Neural progenitor cell (in vitro differentiated cells): ENCODE measurements at regions not wholly inside any gene's neighbourhood (a gene's known extent, or its start where the extent isn't known, plus 50 kb on each side); places are given as distances from the start of the nearest gene placed in this dataset.

Experiments used
- DNase-seq: peaks from one replicate; pipeline ENCODE4 v3.0.0-alpha.2; 2016; ENCODE audit warnings: low spot score
- H2AFZ ChIP-seq: fragments of 200-600 bp; sonication (generic); replicated peaks from 2 replicates; pipeline ENCODE4 v1.6.1; 2016; ENCODE audit warnings: antibody characterized with exemption
- H3F3A ChIP-seq: fragments of 200-600 bp; sonication (generic); 2 replicates; pipeline ENCODE4 v1.6.1; 2016; ENCODE audit warnings: antibody characterized with exemption, low read depth
- H3K27ac ChIP-seq: fragments of 200-600 bp; sonication (generic); 2 replicates; pipeline ENCODE4 v1.5.1; 2016; ENCODE audit warnings: mild to moderate bottlenecking
- H3K27me3 ChIP-seq: fragments of 200-600 bp; sonication (generic); 2 replicates; pipeline ENCODE4 v1.6.1; 2016; ENCODE audit warnings: mild to moderate bottlenecking, moderate library complexity
- H3K36me3 ChIP-seq: fragments of 200-600 bp; sonication (generic); 2 replicates; pipeline ENCODE4 v1.5.1; 2016
- H3K4me1 ChIP-seq: fragments of 200-600 bp; sonication (generic); 2 replicates; pipeline ENCODE4 v1.6.1; 2016; ENCODE audit warnings: mixed run types
- H3K4me2 ChIP-seq: fragments of 200-600 bp; sonication (generic); 2 replicates; pipeline ENCODE4 v1.6.1; 2016
- H3K4me3 ChIP-seq: fragments of 200-600 bp; sonication (generic); 2 replicates; pipeline ENCODE4 v1.5.1; 2016
- H3K79me2 ChIP-seq: fragments of 200-600 bp; sonication (generic); 2 replicates; pipeline ENCODE4 v1.6.1; 2016; ENCODE audit warnings: low read depth
- H3K9ac ChIP-seq: fragments of 200-600 bp; sonication (generic); 2 replicates; pipeline ENCODE4 v1.6.1; 2016
- H3K9me3 ChIP-seq: fragments of 200-600 bp; sonication (generic); 2 replicates; pipeline ENCODE4 v1.5.1; 2016; ENCODE audit warnings: low read depth
- H4K20me1 ChIP-seq: fragments of 200-600 bp; sonication (generic); 2 replicates; pipeline ENCODE4 v1.6.1; 2016; ENCODE audit warnings: low read depth
- H3K27ac Mint-ChIP-seq: 3 replicates; pipeline ENCODE4 v1.8.0; 2021; ENCODE audit warnings: mixed read lengths
- H3K27me3 Mint-ChIP-seq: 2 replicates; pipeline ENCODE4 v1.8.0; 2022; ENCODE audit warnings: low read depth, mild to moderate bottlenecking, inconsistent platforms, moderate library complexity, mixed read lengths; ENCODE audit not compliant: insufficient read depth
- H3K36me3 Mint-ChIP-seq: 3 replicates; pipeline ENCODE4 v1.8.0; 2021; ENCODE audit warnings: mixed read lengths
- H3K4me1 Mint-ChIP-seq: 3 replicates; pipeline ENCODE4 v1.8.0; 2021; ENCODE audit warnings: mixed read lengths
- H3K4me3 Mint-ChIP-seq: 3 replicates; pipeline ENCODE4 v1.8.0; 2021; ENCODE audit warnings: mild to moderate bottlenecking, moderate library complexity, mixed read lengths
- H3K9me3 Mint-ChIP-seq: 3 replicates; pipeline ENCODE4 v1.8.0; 2020; ENCODE audit warnings: mixed read lengths
- CTCF ChIP-seq: fragments of 200-600 bp; sonication (generic); IDR thresholded peaks from 2 replicates; pipeline ENCODE4 v1.5.1; 2017; ENCODE audit warnings: antibody characterized with exemption, mild to moderate bottlenecking
- EZH2 ChIP-seq: fragments of 200-600 bp; sonication (generic); IDR thresholded peaks from 2 replicates; pipeline ENCODE4 v1.6.1; 2017; ENCODE audit warnings: antibody characterized with exemption, mild to moderate bottlenecking, moderate library complexity
- EZH2phosphoT487 ChIP-seq: fragments of 200-600 bp; sonication (generic); IDR thresholded peaks from 2 replicates; pipeline ENCODE4 v1.6.1; 2017; ENCODE audit warnings: antibody characterized with exemption

- Histone ChIP-seq H3K9me3 (no peaks in the 10 kb centered on the region), H3K4me2 (no peak overlapping the region), H3K27ac (no peak overlapping the region), H3K79me2 (no peaks in the 10 kb centered on the region), H3K36me3 (no peaks in the 10 kb centered on the region), H3K4me3 (no peak overlapping the region), H2AFZ (no peak overlapping the region), H3K4me1 (no peaks in the 10 kb centered on the region), H3K9ac (no peak overlapping the region), H3F3A (no peaks in the 10 kb centered on the region), H3K27me3 (no peaks in the 10 kb centered on the region), H4K20me1 (no peaks in the 10 kb centered on the region)
- Mint-ChIP-seq H3K4me3 (no peak overlapping the region), H3K4me1 (peaks cover 7% of the 10 kb centered on the region), H3K27me3 (peaks cover 5% of the 10 kb centered on the region), H3K27ac (no peak overlapping the region), H3K36me3 (no peaks in the 10 kb centered on the region), H3K9me3 (no peaks in the 10 kb centered on the region)
- TF ChIP-seq EZH2phosphoT487 = no peak
- TF ChIP-seq CTCF = no peak
- no peak for TF ChIP-seq EZH2
- no peak for DNase-seq
Measured at GRCh38 chr1:14065486-14065885, 365.5 kb downstream of the PRDM2 start.

- H3K9me3 Mint-ChIP-seq = no peaks in the 10 kb centered on the region
- peak overlapping the region; percentile 5 for H2AFZ ChIP-seq
- no peaks in the 10 kb centered on the region for H3K9me3 ChIP-seq
Measured at GRCh38 chr1:14067036-14067435, 367.0 kb downstream of the PRDM2 start.

GRCh38 chr1:14067711-14068110 is 367.7 kb downstream of the PRDM2 start:
- Histone ChIP-seq H3K27ac (no peak overlapping the region), H3K4me3 (no peak overlapping the region), H3K9ac (no peak overlapping the region), H3K36me3 (no peaks in the 10 kb centered on the region), H2AFZ (peak overlapping the region; percentile 5), H3K4me2 (no peak overlapping the region), H4K20me1 (no peaks in the 10 kb centered on the region), H3K9me3 (no peaks in the 10 kb centered on the region), H3K27me3 (no peaks in the 10 kb centered on the region), H3K79me2 (no peaks in the 10 kb centered on the region), H3K4me1 (no peaks in the 10 kb centered on the region), H3F3A (no peaks in the 10 kb centered on the region)
- DNase-seq = no peak
- peaks cover 7% of the 10 kb centered on the region for H3K27me3 Mint-ChIP-seq
- H3K9me3 Mint-ChIP-seq = no peaks in the 10 kb centered on the region
- H3K4me3 Mint-ChIP-seq = no peak overlapping the region
- H3K27ac Mint-ChIP-seq = no peak overlapping the region
- H3K36me3 Mint-ChIP-seq = no peaks in the 10 kb centered on the region
- peaks cover 7% of the 10 kb centered on the region for H3K4me1 Mint-ChIP-seq
- TF ChIP-seq EZH2 = no peak
- TF ChIP-seq CTCF = no peak
- no peak for TF ChIP-seq EZH2phosphoT487

More at GRCh38 chr1:14067036-14067435, 367.0 kb downstream of the PRDM2 start:
- no peak overlapping the region for H3K4me2 ChIP-seq
- Mint-ChIP-seq H3K27ac (no peak overlapping the region), H3K4me1 (peaks cover 7% of the 10 kb centered on the region), H3K27me3 (peaks cover 7% of the 10 kb centered on the region), H3K4me3 (no peak overlapping the region), H3K36me3 (no peaks in the 10 kb centered on the region)
- TF ChIP-seq CTCF = no peak
- H3K36me3 ChIP-seq = no peaks in the 10 kb centered on the region
- H3K79me2 ChIP-seq = no peaks in the 10 kb centered on the region
- H4K20me1 ChIP-seq = no peaks in the 10 kb centered on the region
- H3F3A ChIP-seq = no peaks in the 10 kb centered on the region
- H3K9ac ChIP-seq = no peak overlapping the region
- no peak for DNase-seq
- no peaks in the 10 kb centered on the region for H3K4me1 ChIP-seq
- no peak overlapping the region for H3K4me3 ChIP-seq
- no peaks in the 10 kb centered on the region for H3K27me3 ChIP-seq
- H3K27ac ChIP-seq = no peak overlapping the region

- Histone ChIP-seq H3K4me1 (no peaks in the 10 kb centered on the region), H3K9ac (no peak overlapping the region), H3K27ac (no peak overlapping the region), H3K4me3 (no peak overlapping the region), H4K20me1 (no peaks in the 10 kb centered on the region), H3K79me2 (no peaks in the 10 kb centered on the region), H3K9me3 (no peaks in the 10 kb centered on the region), H3K36me3 (no peaks in the 10 kb centered on the region), H2AFZ (no peak overlapping the region), H3K27me3 (no peaks in the 10 kb centered on the region), H3F3A (no peaks in the 10 kb centered on the region), H3K4me2 (no peak overlapping the region)
- DNase-seq = no peak
- H3K9me3 Mint-ChIP-seq = no peaks in the 10 kb centered on the region
- H3K27ac Mint-ChIP-seq = no peak overlapping the region
- TF ChIP-seq EZH2phosphoT487 (no peak), CTCF (no peak), EZH2 (no peak)
- H3K4me3 Mint-ChIP-seq = no peak overlapping the region
- H3K4me1 Mint-ChIP-seq = peaks cover 3% of the 10 kb centered on the region
- H3K27me3 Mint-ChIP-seq = peaks cover 5% of the 10 kb centered on the region
- H3K36me3 Mint-ChIP-seq = no peaks in the 10 kb centered on the region
Measured at GRCh38 chr1:14071581-14071980, 371.6 kb downstream of the PRDM2 start.
